ENCODE measurements at regions not wholly inside any gene's neighbourhood (a gene's known extent, or its start where the extent isn't known, plus 50 kb on each side); places are given as distances from the start of the nearest gene placed in this dataset.
"Not testable (repeated sequence)": the region's sequence is repeated elsewhere in the genome, so short reads cannot be mapped to it uniquely, and the experiment has no call there.

- DNase-seq (ENCODE audit: low spot score) = no peak
These were observed 59.7 kb downstream of the HMGB3 start for GRCh38 chrX:151042842-151043241.

- not testable (repeated sequence) for DNase-seq (ENCODE audit: low spot score)
These were observed 83.2 kb downstream of the HMGB3 start for GRCh38 chrX:151066373-151066772.

- no peak for DNase-seq (ENCODE audit: low spot score)
These were observed 90.6 kb downstream of the HMGB3 start for GRCh38 chrX:151073767-151074166.

- no peak for DNase-seq (ENCODE audit: low spot score)
These were observed 95.4 kb upstream of the GPR50 start for GRCh38 chrX:151081016-151081415.

GRCh38 chrX:151082077-151082948 lies 94.1 kb upstream of the GPR50 start:
- peak; percentile 84 for DNase-seq (ENCODE audit: low spot score)

- no peak for DNase-seq (ENCODE audit: low spot score)
These were observed 91.9 kb upstream of the GPR50 start for GRCh38 chrX:151084454-151084853.

- DNase-seq (ENCODE audit: low spot score) = no peak
These were observed 91.2 kb upstream of the GPR50 start for GRCh38 chrX:151085207-151085606.

- DNase-seq (ENCODE audit: low spot score) = no peak
These were observed 88.2 kb upstream of the GPR50 start for GRCh38 chrX:151088221-151088620.

GRCh38 chrX:151099001-151099400 lies 77.4 kb upstream of the GPR50 start:
- DNase-seq (ENCODE audit: low spot score) = no peak

- no peak for DNase-seq (ENCODE audit: low spot score)
These were observed 75.6 kb upstream of the GPR50 start for GRCh38 chrX:151100799-151101198.

GRCh38 chrX:151113200-151113599 lies 63.2 kb upstream of the GPR50 start:
- DNase-seq (ENCODE audit: low spot score) = not testable (repeated sequence)

All from AG20443 (cell line).